Fibroblast of skin of left quadriceps (primary cell): ENCODE measurements at regions not wholly inside any gene's neighbourhood (a gene's known extent, or its start where the extent isn't known, plus 50 kb on each side); places are given as distances from the start of the nearest gene placed in this dataset.

ENCODE experiments used
- DNase-seq, 2 experiments: peaks; one replicate each; pipeline ENCODE4 v3.0.0-alpha.2; 2013; ENCODE audit warnings: low read depth in 2 of 2

- DNase-seq: no peak
Observed at GRCh38 chr6:40721271-40721952, 134.2 kb upstream of the LRFN2 start.

- no peak for DNase-seq
Observed at GRCh38 chr6:40720375-40720748, 133.2 kb upstream of the LRFN2 start.

- peak; percentile 49 to 53 for DNase-seq
Observed at GRCh38 chr6:40719671-40720374, 132.7 kb upstream of the LRFN2 start.

- no peak for DNase-seq
Observed at GRCh38 chr6:40718401-40718800, 131.2 kb upstream of the LRFN2 start.

GRCh38 chr6:40717411-40718057, 130.4 kb upstream of the LRFN2 start:
- DNase-seq: no peak

- no peak for DNase-seq
Observed at GRCh38 chr6:40715570-40716403, 128.6 kb upstream of the LRFN2 start.

- no peak for DNase-seq
Observed at GRCh38 chr6:40714576-40715564, 127.7 kb upstream of the LRFN2 start.

- no peak for DNase-seq
Observed at GRCh38 chr6:40714143-40714542, 127.0 kb upstream of the LRFN2 start.

- DNase-seq: no peak
Observed at GRCh38 chr6:40713002-40713719, 126.0 kb upstream of the LRFN2 start.

- DNase-seq: no peak
Observed at GRCh38 chr6:40710626-40711330, 123.6 kb upstream of the LRFN2 start.

GRCh38 chr6:40708049-40708448, 120.9 kb upstream of the LRFN2 start:
- DNase-seq: no peak

GRCh38 chr6:40706178-40706577, 119.0 kb upstream of the LRFN2 start:
- no peak for DNase-seq

- no peak for DNase-seq
Observed at GRCh38 chr6:40705354-40705753, 118.2 kb upstream of the LRFN2 start.

GRCh38 chr6:40701352-40702007, 114.3 kb upstream of the LRFN2 start:
- DNase-seq: no peak

- DNase-seq: no peak
Observed at GRCh38 chr6:40700006-40700580, 112.9 kb upstream of the LRFN2 start.

GRCh38 chr6:40695750-40696415, 108.7 kb upstream of the LRFN2 start:
- no peak for DNase-seq

- no peak for DNase-seq
Observed at GRCh38 chr6:40695114-40695513, 108.0 kb upstream of the LRFN2 start.

GRCh38 chr6:40693768-40694167, 106.6 kb upstream of the LRFN2 start:
- no peak for DNase-seq
